Immature natural killer cell (primary cell): ENCODE measurements at regions not wholly inside any gene's neighbourhood (a gene's known extent, or its start where the extent isn't known, plus 50 kb on each side); places are given as distances from the start of the nearest gene placed in this dataset.
"Not testable (repeated sequence)": the region's sequence is repeated elsewhere in the genome, so short reads cannot be mapped to it uniquely, and the experiment has no call there.

Experiments used
- DNase-seq, 3 donors: peaks; one replicate each; pipeline ENCODE4 v3.0.0; 2022; ENCODE audit warnings: mixed read lengths in 1 of 3
- H3K27ac Mint-ChIP-seq, 6 donors: one replicate each; pipeline ENCODE4 v1.8.0; 2020; ENCODE audit warnings: mixed read lengths in 6 of 6, mild to moderate bottlenecking in 5 of 6, inconsistent platforms in 4 of 6, moderate library complexity in 3 of 6
- H3K27me3 Mint-ChIP-seq, 3 donors: one replicate each; pipeline ENCODE4 v1.8.0; 2020 to 2021; ENCODE audit warnings: low read depth in 3 of 3, mild to moderate bottlenecking in 3 of 3, mixed read lengths in 3 of 3, moderate library complexity in 3 of 3, inconsistent platforms in 1 of 3
- H3K36me3 Mint-ChIP-seq, 3 donors: one replicate each; pipeline ENCODE4 v1.8.0; 2020; ENCODE audit warnings: mixed read lengths in 3 of 3, inconsistent platforms in 2 of 3, mild to moderate bottlenecking in 2 of 3
- H3K4me1 Mint-ChIP-seq, 2 donors: one replicate each; pipeline ENCODE4 v1.8.0; 2020; ENCODE audit warnings: inconsistent platforms in 2 of 2, mild to moderate bottlenecking in 2 of 2, mixed read lengths in 2 of 2, moderate library complexity in 1 of 2
- H3K4me3 Mint-ChIP-seq, 5 donors: one replicate each; pipeline ENCODE4 v1.8.0; 2020; ENCODE audit warnings: mild to moderate bottlenecking in 5 of 5, mixed read lengths in 5 of 5, inconsistent platforms in 3 of 5, moderate library complexity in 3 of 5
- H3K9me3 Mint-ChIP-seq, 6 donors: one replicate each; pipeline ENCODE4 v1.8.0; 2020; ENCODE audit warnings: mild to moderate bottlenecking in 6 of 6, mixed read lengths in 6 of 6, inconsistent platforms in 4 of 6, moderate library complexity in 3 of 6

DNA sequence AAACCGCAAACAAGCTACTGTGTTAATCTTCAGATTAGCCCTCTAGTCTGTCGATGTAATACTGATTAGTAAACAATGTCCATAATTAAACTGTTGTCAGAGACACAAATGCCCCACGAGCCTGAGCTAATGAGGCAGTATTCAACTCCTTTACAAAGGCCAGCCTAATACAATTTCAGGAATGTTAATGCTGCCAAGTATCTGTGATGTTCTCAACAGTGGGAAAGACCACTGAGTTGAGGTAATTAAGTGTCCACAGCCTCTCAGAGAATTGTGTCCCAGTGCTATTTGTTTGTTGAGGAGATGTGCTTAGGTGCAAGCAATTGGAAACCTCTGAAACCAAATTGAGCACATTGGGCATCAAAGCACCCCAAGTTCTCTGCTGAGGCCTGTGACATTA, 139.4 kb upstream of the CDKN3 start:
- Mint-ChIP-seq H3K36me3 (no peaks in the 10 kb centered on the region), H3K27me3 (peaks cover 0 to 5% (median 2%) of the 10 kb centered on the region in 3 donors), H3K4me1 (no peaks in the 10 kb centered on the region), H3K9me3 (peaks cover 0 to 3% (median 0%) of the 10 kb centered on the region in 6 donors), H3K27ac (no peak overlapping the region), H3K4me3 (no peak overlapping the region)
- no peak for DNase-seq

- Mint-ChIP-seq H3K27me3 (peaks cover 0 to 2% (median 2%) of the 10 kb centered on the region in 3 donors), H3K9me3 (peaks cover 0 to 3% (median 0%) of the 10 kb centered on the region in 6 donors), H3K27ac (no peak overlapping the region), H3K4me3 (no peak overlapping the region), H3K36me3 (no peaks in the 10 kb centered on the region), H3K4me1 (no peaks in the 10 kb centered on the region)
- DNase-seq = no peak
These were observed 138.4 kb upstream of the CDKN3 start for GRCh38 chr14:54258382-54258781.

GRCh38 chr14:54259821-54260220, 137.0 kb upstream of the CDKN3 start:
- no peak for DNase-seq
- Mint-ChIP-seq H3K4me3 (no peak overlapping the region), H3K36me3 (no peaks in the 10 kb centered on the region), H3K9me3 (peaks cover 0 to 3% (median 0%) of the 10 kb centered on the region in 6 donors), H3K27ac (no peak overlapping the region), H3K4me1 (no peaks in the 10 kb centered on the region), H3K27me3 (peaks cover 0 to 2% (median 2%) of the 10 kb centered on the region in 3 donors)

DNA sequence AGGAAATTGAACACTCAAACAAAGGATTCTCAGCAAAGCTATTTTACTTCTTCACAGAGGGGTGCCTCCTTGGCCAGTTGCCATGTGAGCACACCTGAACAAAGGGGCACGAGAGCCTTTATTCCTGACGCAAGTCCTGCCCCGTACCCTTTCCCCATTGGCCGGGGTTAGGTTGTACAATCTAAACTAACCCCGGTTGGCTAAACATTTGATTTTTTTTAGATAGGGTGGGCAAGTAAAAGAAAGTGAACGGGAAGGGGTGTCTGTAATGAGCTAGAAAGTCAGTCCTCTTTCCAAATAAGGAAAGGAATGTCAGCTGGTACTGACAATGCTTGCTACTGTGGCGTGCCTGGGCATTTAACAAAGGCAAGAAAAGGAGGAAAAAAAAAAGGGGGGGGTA, 135.5 kb upstream of the CDKN3 start:
- no peak for DNase-seq
- H3K36me3 Mint-ChIP-seq = no peaks in the 10 kb centered on the region
- no peaks in the 10 kb centered on the region for H3K4me1 Mint-ChIP-seq
- H3K4me3 Mint-ChIP-seq = no peak overlapping the region
- H3K27ac Mint-ChIP-seq = no peak overlapping the region
- H3K27me3 Mint-ChIP-seq = peaks cover 0 to 2% (median 2%) of the 10 kb centered on the region in 3 donors
- H3K9me3 Mint-ChIP-seq = peaks cover 0 to 3% (median 0%) of the 10 kb centered on the region in 6 donors

DNA sequence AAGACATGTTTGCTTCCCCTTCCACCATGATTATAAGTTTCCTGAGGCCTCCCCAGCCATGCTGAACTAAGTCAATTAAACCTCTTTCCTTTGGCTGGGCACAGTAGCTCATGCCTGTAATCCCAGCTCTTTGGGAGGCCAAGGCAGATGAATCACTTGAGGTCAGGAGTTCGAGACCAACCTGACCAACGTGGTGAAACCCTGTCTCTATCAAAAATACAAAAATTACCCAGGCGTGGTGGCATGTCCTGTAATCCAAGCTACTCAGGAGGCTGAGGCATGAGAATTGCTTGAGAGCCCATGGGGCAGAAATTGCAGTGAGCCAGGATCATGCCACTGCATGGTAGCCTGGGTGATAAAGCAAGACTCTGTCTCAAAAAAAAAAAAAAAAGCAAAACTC, 130.2 kb upstream of the CDKN3 start:
- DNase-seq, H3K36me3 Mint-ChIP-seq, H3K27ac Mint-ChIP-seq, H3K9me3 Mint-ChIP-seq, H3K27me3 Mint-ChIP-seq, H3K4me1 Mint-ChIP-seq, H3K4me3 Mint-ChIP-seq: not testable (repeated sequence)

DNA sequence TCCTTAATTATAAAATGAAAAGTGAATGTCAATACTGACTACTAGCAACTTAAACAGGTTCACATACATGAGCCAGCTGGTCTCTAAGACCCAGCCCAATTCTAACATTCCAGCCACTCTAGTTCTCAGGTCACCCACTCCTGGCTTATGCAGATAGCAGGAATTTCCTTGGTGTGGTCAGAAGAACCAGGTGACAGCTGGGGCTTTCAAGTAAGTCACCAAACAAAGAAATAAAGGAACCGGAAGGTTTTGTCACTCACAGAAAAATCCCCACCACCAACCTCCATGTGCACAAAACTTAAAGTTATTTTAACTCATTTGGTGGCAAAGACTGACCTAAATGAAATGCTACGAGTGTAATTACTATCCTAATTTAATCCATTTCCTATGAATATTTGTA, 129.6 kb upstream of the CDKN3 start:
- H3K4me1 Mint-ChIP-seq = peaks cover 0 to 6% of the 10 kb centered on the region in 2 donors
- no peak overlapping the region for H3K4me3 Mint-ChIP-seq
- no peak for DNase-seq
- peaks cover 0 to 2% (median 0%) of the 10 kb centered on the region in 6 donors for H3K9me3 Mint-ChIP-seq
- no peak overlapping the region for H3K27ac Mint-ChIP-seq
- no peaks in the 10 kb centered on the region for H3K36me3 Mint-ChIP-seq
- peaks cover 0 to under 1% (median 0%) of the 10 kb centered on the region in 3 donors for H3K27me3 Mint-ChIP-seq

DNA sequence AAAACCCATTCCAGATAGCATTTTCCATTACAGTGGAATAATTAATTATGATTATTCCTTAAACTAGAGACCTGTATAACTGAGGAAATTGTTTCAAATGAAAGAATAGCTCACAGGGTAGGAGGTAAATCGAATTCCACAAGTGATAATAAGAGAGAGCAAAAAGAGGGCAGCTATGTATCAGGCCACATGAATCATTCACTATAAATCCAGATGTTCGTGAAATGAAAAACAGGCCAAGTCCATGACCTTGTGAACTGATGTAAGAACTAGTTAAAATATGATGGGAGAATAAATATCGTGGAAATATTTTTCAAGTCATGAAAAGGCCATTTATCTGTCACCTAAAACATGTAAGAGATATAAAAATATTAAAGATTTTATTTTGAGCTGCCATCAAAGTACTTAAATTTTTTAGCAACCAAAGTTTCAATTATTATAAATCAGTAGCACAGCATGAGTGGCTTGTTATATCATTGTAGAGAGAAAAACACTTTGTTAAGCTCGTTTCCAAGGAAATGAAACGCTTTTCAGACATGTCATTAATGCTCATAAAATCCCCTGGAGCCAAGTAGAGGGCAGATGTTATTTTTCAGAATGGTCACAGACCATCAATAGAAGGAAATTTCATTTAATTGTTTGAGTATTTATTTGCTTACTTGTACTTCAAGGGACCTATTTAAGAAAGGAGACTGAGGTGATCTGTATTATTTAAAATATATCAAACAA, 120.6 kb upstream of the CDKN3 start:
- Mint-ChIP-seq H3K36me3 (no peaks in the 10 kb centered on the region), H3K9me3 (no peaks in the 10 kb centered on the region), H3K4me3 (no peak overlapping the region), H3K27me3 (peaks cover 0 to 3% (median 0%) of the 10 kb centered on the region in 3 donors), H3K4me1 (no peaks in the 10 kb centered on the region), H3K27ac (no peak overlapping the region)
- DNase-seq = no peak

DNA sequence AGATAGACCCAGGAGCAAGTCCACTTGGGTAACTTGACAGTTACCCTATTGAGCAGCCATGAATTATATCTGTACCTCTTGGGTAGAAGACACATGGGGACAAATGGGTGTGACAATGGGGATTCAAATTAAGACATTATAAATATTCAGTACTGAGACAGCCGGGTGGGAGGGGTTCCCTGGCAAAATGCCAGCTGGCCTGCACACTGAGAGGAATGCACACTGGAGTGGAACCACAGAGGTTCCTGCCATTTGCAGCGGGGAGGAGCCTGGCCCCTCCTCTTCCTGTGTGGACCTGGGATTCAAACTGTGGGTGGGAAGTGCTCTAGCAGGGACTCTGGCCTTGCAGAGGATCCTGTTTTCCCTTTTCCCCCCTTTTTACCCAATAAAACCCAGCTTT, 118.7 kb upstream of the CDKN3 start:
- Mint-ChIP-seq H3K27ac (no peak overlapping the region), H3K4me3 (no peak overlapping the region), H3K9me3 (peaks cover 0 to under 1% (median 0%) of the 10 kb centered on the region in 6 donors), H3K36me3 (no peaks in the 10 kb centered on the region), H3K27me3 (peaks cover 0 to 3% (median 0%) of the 10 kb centered on the region in 3 donors), H3K4me1 (no peaks in the 10 kb centered on the region)
- no peak for DNase-seq

GRCh38 chr14:54278665-54279295, 118.0 kb upstream of the CDKN3 start:
- Mint-ChIP-seq H3K4me1 (no peaks in the 10 kb centered on the region), H3K27ac (no peak overlapping the region), H3K27me3 (peaks cover 0 to 3% (median 0%) of the 10 kb centered on the region in 3 donors), H3K36me3 (no peaks in the 10 kb centered on the region), H3K4me3 (no peak overlapping the region), H3K9me3 (peaks cover 0 to 1% (median 0%) of the 10 kb centered on the region in 6 donors)
- no peak for DNase-seq

- H3K4me1 Mint-ChIP-seq = no peaks in the 10 kb centered on the region
- DNase-seq = no peak
- H3K36me3 Mint-ChIP-seq = no peaks in the 10 kb centered on the region
- peaks cover 0 to 5% (median 0%) of the 10 kb centered on the region in 6 donors for H3K9me3 Mint-ChIP-seq
- H3K27me3 Mint-ChIP-seq = peaks cover 0 to 3% (median 0%) of the 10 kb centered on the region in 3 donors
- no peak overlapping the region for H3K27ac Mint-ChIP-seq
- H3K4me3 Mint-ChIP-seq = no peak overlapping the region
These were observed 114.0 kb upstream of the CDKN3 start for GRCh38 chr14:54282849-54283248.

DNA sequence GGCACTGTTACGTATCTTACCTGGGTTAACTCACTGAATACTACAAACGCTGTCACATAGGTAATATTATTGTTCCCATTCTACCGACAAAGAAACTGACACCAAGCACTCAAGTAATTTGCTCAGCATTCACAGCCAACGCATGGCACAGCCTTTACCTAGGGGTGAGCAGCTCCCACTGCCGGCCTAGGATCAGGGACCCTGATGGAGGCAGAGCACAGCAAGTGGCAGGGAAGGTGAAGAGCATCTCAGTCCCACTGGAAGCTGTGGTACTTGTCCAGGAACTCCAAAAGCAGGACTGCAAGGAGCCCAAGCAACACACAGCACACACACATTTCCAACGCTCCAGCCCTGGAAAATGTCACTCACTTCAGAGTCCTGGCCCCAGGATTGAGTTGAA, 111.8 kb upstream of the CDKN3 start:
- Mint-ChIP-seq H3K27ac (no peak overlapping the region), H3K27me3 (peaks cover 0 to 3% (median 2%) of the 10 kb centered on the region in 3 donors), H3K4me1 (no peaks in the 10 kb centered on the region), H3K36me3 (no peaks in the 10 kb centered on the region), H3K9me3 (peaks cover 0 to 5% (median 0%) of the 10 kb centered on the region in 6 donors), H3K4me3 (no peak overlapping the region)
- DNase-seq = no peak

DNA sequence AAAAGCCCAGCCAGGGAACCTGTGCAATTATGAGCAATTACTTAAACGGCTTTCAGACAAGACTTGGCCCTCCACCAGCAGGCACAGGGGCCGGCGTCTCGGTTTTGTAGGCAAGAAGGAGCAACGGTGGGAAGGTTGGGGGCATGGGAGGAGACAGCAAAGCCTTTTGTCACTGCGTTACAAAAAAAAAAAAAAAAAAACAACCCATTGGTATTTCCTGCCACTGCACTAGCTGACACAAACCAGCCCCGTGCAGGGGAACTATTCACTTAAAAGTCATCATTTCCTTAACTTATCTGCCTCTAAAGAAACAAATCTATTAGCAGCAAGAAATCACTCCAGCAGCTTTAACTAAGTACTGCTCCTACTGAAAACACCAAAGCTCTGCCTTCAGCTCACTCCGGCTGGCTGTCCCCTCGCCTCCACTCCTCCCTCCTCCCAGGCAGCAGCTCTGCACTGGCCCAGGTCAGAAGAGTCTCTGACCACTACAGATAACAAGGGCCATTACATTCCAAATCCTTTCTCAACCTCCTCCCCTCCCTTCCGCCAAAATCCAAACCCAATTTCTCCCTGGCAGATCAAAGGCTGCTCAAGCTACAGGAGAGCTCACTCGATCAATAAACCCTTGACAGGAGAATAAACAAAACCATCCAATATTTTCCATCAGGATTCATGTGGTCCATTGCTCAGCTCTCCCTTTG, 105.2 kb upstream of the CDKN3 start:
- no peak for DNase-seq
- no peak overlapping the region for H3K4me3 Mint-ChIP-seq
- H3K9me3 Mint-ChIP-seq = peaks cover 0 to 11% (median 0%) of the 10 kb centered on the region in 6 donors
- no peak overlapping the region for H3K27ac Mint-ChIP-seq
- no peaks in the 10 kb centered on the region for H3K4me1 Mint-ChIP-seq
- H3K36me3 Mint-ChIP-seq = no peaks in the 10 kb centered on the region
- peaks cover 3 to 7% (median 3%) of the 10 kb centered on the region in 3 donors for H3K27me3 Mint-ChIP-seq

- Mint-ChIP-seq H3K27me3 (peaks cover 2 to 7% (median 7%) of the 10 kb centered on the region in 3 donors), H3K4me3 (no peak overlapping the region), H3K9me3 (peaks cover 0 to 10% (median 0%) of the 10 kb centered on the region in 6 donors), H3K27ac (no peak overlapping the region), H3K4me1 (no peaks in the 10 kb centered on the region), H3K36me3 (no peaks in the 10 kb centered on the region)
- DNase-seq = no peak
These were observed 102.0 kb upstream of the CDKN3 start for GRCh38 chr14:54294802-54295201.
